SHP77 treated with DMSO at 0.1 percent for 48 hours (cell line): ENCODE measurements at regions not wholly inside any gene's neighbourhood (a gene's known extent, or its start where the extent isn't known, plus 50 kb on each side); places are given as distances from the start of the nearest gene placed in this dataset.

Experiments
- DNase-seq: peaks from one replicate; lab custom pipeline; 2025; lab: John Stamatoyannopoulos, UW

DNA sequence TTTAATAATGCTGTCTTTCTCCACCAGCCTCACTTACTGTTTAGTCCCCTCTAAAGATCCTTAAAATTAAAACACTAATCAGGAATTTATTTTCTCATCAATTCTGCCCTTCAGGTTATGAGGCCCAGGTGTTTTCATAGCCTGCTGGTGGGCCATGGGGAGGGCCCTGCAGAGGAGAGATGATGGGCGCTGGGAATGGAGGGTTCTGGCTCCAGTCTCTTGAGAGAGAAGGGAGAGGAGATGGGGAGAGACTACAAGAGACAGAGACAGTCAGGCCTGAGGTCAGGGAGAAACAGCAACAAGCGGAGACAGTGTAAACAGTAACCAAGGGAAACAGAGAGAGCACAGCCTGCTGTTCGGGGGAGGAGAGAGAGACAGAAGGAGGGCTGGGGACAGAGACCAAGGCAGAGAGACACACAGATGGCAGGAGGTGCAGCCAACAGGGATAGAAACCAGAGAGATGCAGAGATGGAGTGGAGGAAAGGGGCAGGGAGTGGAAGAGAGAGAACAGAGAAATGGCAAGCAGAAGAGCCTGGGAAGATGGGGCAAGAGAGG, 187.3 kb upstream of the SYT13 start:
- DNase-seq = no peak

DNA sequence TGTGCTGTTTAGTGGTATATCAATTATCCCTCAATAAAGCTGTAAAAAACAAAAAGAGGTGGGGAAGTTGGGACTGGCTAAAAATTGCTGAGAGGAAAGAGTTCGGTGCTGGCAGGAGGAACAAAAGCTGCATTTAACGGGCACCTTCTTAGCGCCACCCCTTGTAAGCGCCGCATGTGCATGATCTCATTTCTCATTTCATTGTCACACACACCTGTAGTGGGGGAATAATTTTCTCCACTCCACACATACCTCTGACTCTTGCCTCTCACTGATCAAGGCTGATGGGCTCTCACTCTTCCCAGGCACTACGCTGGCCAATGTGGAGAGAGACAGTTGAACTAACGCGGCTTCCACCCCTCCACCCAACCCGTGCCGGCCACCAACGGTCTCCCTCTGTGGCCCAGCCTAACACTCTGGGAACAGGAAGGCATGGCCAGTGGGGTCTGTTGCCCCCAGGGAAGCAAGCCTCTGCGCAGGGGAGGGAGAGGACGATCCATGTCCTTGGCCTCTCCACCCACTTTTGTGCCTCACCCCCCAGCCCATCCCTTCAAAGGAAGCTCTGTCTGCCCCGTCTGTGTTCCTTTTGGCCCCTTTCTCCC, 186.7 kb upstream of the SYT13 start:
- no peak for DNase-seq

GRCh38 chr11:45471266-45471665, 185.1 kb upstream of the SYT13 start:
- DNase-seq = no peak

- no peak for DNase-seq
Measured at GRCh38 chr11:45470794-45471167, 184.6 kb upstream of the SYT13 start.

- DNase-seq = no peak
Measured at GRCh38 chr11:45470151-45470793, 184.1 kb upstream of the SYT13 start.

DNA sequence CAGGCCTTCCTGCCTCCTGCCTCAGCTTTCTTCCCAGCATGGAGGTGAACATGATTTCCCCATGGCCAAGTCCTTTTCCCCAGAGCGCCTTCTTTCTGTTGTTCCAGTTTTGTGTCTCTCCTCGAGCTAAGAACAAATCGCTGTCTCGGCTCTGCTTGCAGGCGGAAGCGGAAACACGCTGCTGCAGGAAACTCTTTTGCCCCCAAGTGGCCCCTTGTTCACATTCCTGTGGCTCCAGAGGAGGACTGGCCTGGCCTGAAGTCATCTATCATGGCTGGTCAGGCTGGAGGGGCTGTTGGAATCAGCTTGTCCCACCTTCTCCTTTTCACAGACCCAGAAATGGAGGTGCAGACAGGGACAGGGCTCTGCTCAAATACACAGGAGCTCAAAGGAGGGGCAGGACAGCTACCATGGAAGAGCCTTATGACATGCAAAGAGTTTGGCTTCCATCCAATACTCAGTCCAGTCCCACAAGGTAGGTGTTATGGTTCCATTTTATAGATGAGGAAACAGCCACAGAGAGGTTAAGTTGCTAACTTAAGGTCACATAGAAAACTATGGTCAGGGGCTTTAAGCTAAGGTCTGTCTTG, 182.2 kb upstream of the SYT13 start:
- DNase-seq = no peak

DNA sequence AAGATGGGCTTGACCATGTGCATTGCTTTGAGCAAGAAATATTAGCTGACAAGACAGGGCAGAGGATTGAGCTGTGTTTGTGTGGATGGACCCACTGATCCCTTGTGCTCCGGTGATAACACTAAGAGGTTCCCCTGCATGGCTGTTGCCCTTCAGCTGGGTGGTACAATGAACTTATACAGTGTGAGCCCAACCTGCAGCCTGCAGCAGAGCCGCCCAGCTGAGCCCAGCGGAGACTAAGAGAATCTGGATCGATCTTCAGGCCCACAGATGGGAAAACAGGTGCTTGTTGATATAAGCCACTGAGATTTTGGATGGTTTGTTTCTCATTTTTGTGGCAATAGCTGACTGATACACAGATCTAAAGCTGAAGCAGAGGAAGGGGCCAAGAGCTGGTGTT, 177.4 kb upstream of the SYT13 start:
- no peak for DNase-seq

DNA sequence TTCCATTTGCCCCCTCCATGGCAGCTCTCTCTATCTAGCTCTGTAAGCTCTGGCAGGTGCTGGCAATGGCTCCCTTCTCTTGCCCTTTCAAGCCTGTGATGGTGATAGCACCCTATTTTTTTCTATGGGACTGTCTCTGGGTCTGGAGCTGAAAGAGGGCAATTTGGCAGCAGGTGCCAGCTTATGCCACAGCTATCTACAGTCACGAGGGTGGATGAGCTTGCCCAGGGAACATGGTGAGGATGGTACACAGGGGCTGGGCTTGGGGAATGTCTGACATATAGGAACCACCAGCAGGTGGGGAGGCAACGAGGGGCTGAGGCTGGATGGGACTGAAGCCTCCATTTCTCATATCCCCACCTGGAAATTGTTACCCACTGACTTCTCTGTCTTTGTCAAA, 175.4 kb upstream of the SYT13 start:
- no peak for DNase-seq

DNA sequence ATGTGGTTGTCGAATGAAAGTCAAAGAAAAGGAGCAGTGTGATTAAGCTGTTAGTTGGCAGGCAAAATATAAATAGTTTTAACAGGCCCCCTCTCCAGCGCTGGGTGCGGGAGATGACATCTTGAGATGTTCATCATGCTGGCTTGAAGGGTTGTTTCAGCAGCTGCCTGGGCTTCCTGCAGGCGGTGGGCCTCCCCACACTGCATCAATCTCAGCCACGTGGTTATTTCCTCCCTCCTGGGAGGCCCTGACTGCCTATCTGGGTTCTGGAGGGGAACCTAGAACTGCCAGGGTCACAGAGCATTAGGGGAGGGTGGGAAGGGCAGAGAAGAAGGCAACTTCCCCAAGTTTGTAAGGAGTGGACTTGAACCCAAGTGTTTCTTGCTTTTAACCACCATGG, 173.3 kb upstream of the SYT13 start:
- no peak for DNase-seq

GRCh38 chr11:45458269-45458668, 172.1 kb upstream of the SYT13 start:
- no peak for DNase-seq

- DNase-seq = no peak
Measured at GRCh38 chr11:45457649-45458048, 171.5 kb upstream of the SYT13 start.

GRCh38 chr11:45456686-45457085, 170.5 kb upstream of the SYT13 start:
- no peak for DNase-seq

GRCh38 chr11:45455536-45455935, 169.4 kb upstream of the SYT13 start:
- no peak for DNase-seq

DNA sequence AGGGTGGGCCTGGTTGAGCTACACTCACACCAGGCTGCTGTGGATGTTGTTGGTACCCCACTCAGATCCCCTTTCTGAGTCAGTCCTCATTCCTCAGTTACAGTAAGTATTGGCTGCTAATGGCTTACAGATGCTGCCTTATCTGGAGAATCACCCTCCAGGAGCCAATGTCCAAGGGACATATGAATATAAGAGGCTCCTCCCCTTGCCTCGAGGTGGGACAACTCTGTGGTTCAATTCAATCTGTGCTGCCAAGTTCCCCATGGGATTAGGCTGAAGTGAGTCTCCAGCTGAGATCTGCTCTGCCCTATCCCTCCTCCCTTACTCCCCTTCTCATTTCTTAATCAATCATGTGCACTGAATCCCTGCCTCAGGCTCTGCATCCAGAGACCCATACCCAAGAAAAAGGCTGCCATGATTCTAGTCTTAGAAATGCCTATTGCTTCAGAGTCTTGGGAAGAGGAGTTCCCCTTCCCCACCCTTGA, 168.8 kb upstream of the SYT13 start:
- DNase-seq = no peak

GRCh38 chr11:45453721-45454120, 167.6 kb upstream of the SYT13 start:
- no peak for DNase-seq

DNA sequence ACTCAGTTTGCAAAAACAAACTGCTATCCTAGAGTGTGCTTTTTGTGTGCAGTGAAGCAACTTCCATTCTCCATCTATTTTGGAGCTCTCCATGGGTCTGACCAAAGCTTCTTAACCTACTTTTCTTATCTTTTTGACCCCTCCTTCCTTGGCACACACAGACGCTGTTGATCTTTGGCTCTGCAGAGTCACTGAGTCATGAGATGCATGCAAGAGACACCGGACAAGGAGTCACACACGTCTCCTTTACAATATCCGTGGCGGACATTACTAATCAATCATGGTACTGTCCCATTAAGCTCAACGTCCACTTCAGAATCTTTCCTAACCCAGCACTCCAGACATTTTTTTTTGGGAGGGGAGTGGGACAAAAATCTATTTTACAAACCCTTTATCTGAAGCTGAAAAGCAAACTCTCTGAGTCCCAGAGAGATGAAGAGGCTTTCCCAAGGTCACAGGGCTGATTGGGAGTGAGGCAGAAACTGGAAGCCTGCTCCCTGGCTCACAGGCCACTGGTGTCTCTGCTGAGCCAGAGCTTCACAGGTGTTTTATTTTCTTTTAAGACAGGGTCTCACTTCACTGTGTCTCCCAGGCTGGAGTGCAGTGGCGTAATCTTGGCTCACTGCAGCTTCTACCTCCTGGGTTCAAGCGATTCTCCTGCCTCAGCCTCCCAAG, 165.8 kb upstream of the SYT13 start:
- DNase-seq = no peak

DNA sequence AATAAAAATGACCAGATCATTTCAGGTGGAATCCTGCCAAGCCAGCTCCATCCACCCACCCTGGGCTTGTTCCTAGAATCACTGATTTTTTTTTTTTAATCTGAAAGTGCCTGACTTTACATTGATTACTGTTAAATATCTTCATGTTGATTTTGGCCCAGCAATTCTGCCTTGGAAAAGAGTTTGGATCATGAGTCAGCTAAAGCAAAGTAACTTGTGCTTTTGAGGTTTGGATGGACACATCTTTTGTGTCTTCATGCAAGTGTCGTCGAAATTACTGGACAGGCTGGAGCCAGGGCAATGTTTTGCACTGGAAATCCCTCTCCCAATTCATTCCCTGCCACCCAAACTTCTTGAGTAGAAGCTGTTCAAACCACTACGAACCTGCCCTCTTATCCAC, 164.0 kb upstream of the SYT13 start:
- no peak for DNase-seq

GRCh38 chr11:45449036-45449601, 163.0 kb upstream of the SYT13 start:
- no peak for DNase-seq

- no peak for DNase-seq
Measured at GRCh38 chr11:45448561-45448960, 162.4 kb upstream of the SYT13 start.

- DNase-seq = no peak
Measured at GRCh38 chr11:45446998-45447397, 160.9 kb upstream of the SYT13 start.

- no peak for DNase-seq
Measured at GRCh38 chr11:45446434-45446833, 160.3 kb upstream of the SYT13 start.

- no peak for DNase-seq
Measured at GRCh38 chr11:45444796-45445195, 158.7 kb upstream of the SYT13 start.

- no peak for DNase-seq
Measured at GRCh38 chr11:45440111-45440510, 154.0 kb upstream of the SYT13 start.
